Thoracic aorta (tissue), 2 donors: ENCODE measurements at regions not wholly inside any gene's neighbourhood (a gene's known extent, or its start where the extent isn't known, plus 50 kb on each side); places are given as distances from the start of the nearest gene placed in this dataset.
"Not testable (repeated sequence)": the region's sequence is repeated elsewhere in the genome, so short reads cannot be mapped to it uniquely, and the experiment has no call there.

Source experiments
- ATAC-seq: fragments of 150-250 bp; one replicate; pipeline ENCODE4 v1.8.0; 2017; ENCODE audit warnings: low read depth; ENCODE audit not compliant: insufficient number of reproducible peaks, low FRiP score
- DNase-seq: peaks from one replicate; pipeline ENCODE4 v3.0.0-alpha.2; 2020; ENCODE audit warnings: low spot score
- H3K27ac ChIP-seq, 2 donors: fragments of 200-600 bp; sonication (generic); 1 replicate in 1 of 2; 2 replicates in 1 of 2; pipeline ENCODE4 v1.5.1; 2016; ENCODE audit warnings: mild to moderate bottlenecking in 2 of 2, moderate library complexity in 2 of 2
- H3K27me3 ChIP-seq: fragments of 200-600 bp; sonication (generic); replicated peaks from 2 replicates; pipeline ENCODE4 v1.6.0; 2016; ENCODE audit warnings: mild to moderate bottlenecking; ENCODE audit not compliant: insufficient read depth
- H3K36me3 ChIP-seq: fragments of 200-600 bp; sonication (generic); one replicate; pipeline ENCODE4 v1.5.1; 2016
- H3K4me1 ChIP-seq, 2 donors: fragments of 200-600 bp; sonication (generic); 1 replicate in 1 of 2; 2 replicates in 1 of 2; pipeline versions ENCODE4 v1.5.1 to v1.6.0; 2016; ENCODE audit warnings: low read depth in 2 of 2, mild to moderate bottlenecking in 1 of 2; ENCODE audit not compliant: control insufficient read depth in 1 of 2
- H3K4me3 ChIP-seq: fragments of 200-600 bp; sonication (generic); 2 replicates; pipeline ENCODE4 v1.5.1; 2016; ENCODE audit warnings: mild to moderate bottlenecking
- H3K9me3 ChIP-seq: fragments of 200-600 bp; sonication (generic); 2 replicates; pipeline ENCODE4 v1.5.1; 2016
- TF ChIP-seq, protein P1 (sequence below): fragments of 200-600 bp; sonication (generic); IDR thresholded peaks from one replicate; pipeline ENCODE4 v1.5.1; 2019; ENCODE audit warnings: antibody characterized with exemption

DNA sequence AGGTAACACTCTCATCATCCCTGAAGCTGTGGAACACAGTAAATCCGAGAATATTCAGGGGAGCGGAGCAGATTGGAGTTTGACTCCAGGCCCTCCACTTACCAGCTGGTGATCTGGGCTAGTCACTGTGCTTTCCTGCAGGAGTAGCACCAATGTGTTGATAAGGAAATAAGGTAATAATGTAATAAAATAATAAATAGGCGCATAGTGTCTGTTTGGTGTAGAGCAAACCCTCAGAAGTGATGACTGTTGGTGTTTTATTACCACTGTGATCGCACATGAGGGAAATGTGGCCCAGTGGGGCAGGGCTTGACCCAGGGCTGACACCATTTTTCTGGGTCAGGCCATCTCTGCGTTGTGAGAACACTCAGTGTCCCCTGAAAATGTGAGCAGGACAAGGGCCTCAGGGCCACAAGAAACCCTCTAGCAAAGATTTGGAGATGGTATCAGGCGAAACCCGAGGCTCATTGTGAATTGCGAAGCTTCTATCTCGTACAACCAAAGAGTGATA is 563.9 kb upstream of the B3GAT1 start:
- H3K27ac ChIP-seq = no peak overlapping the region
- H3K4me1 ChIP-seq = no peaks in the 10 kb centered on the region
- ATAC-seq = no peak
- H3K4me3 ChIP-seq = no peak overlapping the region
- H3K9me3 ChIP-seq = no peaks in the 10 kb centered on the region
- no peaks in the 10 kb centered on the region for H3K27me3 ChIP-seq
- H3K36me3 ChIP-seq = no peaks in the 10 kb centered on the region
- no peak for DNase-seq
- TF ChIP-seq, protein P1, sequence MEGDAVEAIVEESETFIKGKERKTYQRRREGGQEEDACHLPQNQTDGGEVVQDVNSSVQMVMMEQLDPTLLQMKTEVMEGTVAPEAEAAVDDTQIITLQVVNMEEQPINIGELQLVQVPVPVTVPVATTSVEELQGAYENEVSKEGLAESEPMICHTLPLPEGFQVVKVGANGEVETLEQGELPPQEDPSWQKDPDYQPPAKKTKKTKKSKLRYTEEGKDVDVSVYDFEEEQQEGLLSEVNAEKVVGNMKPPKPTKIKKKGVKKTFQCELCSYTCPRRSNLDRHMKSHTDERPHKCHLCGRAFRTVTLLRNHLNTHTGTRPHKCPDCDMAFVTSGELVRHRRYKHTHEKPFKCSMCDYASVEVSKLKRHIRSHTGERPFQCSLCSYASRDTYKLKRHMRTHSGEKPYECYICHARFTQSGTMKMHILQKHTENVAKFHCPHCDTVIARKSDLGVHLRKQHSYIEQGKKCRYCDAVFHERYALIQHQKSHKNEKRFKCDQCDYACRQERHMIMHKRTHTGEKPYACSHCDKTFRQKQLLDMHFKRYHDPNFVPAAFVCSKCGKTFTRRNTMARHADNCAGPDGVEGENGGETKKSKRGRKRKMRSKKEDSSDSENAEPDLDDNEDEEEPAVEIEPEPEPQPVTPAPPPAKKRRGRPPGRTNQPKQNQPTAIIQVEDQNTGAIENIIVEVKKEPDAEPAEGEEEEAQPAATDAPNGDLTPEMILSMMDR = no peak

DNA sequence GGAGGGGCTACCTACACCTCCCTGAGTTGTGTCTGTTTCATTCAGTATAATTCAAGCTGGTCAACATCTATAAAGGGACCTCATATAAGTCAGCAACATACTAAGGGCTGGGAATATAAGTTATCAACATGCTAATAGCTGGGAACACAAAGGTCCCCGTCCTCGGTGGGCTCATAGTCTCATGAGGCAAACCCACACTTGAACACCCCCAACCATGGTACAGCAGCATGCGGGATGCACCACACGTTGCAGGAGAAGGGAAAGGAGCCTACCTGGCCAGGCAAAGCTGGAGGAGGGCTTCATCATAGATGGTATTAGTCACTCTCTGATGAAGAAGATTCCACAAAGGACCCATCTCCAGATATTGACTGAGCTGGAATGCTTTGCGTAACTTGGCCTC is 561.8 kb upstream of the B3GAT1 start:
- no peaks in the 10 kb centered on the region for H3K9me3 ChIP-seq
- DNase-seq (no peak), ATAC-seq (no peak)
- H3K4me3 ChIP-seq = no peak overlapping the region
- no peaks in the 10 kb centered on the region for H3K36me3 ChIP-seq
- TF ChIP-seq, protein P1 = no peak
- H3K4me1 ChIP-seq = no peaks in the 10 kb centered on the region
- no peak overlapping the region for H3K27ac ChIP-seq
- H3K27me3 ChIP-seq = no peaks in the 10 kb centered on the region

DNA sequence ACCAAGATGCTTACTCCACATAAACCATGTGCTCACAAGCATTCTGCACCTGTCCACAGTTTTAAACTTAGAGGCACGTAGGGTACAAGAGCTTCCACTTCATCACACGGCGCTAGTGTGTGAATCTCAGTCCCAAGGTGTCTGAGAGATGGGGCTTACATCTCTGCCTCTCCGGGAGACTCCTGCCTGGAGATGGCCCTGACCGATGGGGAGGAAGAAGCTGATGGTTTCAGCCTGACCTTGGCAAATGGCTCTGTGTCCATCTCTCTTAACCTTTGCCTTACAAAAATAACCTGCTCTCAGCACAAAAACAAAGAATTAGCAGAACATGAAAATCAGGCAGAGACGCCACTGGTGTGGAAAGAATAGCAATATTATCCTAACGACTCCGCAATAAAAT is 559.3 kb upstream of the B3GAT1 start:
- DNase-seq (no peak), ATAC-seq (no peak)
- Histone ChIP-seq H3K9me3 (no peaks in the 10 kb centered on the region), H3K36me3 (no peaks in the 10 kb centered on the region), H3K27ac (no peak overlapping the region), H3K27me3 (no peaks in the 10 kb centered on the region), H3K4me3 (no peak overlapping the region), H3K4me1 (no peaks in the 10 kb centered on the region)
- TF ChIP-seq, protein P1 = no peak

DNA sequence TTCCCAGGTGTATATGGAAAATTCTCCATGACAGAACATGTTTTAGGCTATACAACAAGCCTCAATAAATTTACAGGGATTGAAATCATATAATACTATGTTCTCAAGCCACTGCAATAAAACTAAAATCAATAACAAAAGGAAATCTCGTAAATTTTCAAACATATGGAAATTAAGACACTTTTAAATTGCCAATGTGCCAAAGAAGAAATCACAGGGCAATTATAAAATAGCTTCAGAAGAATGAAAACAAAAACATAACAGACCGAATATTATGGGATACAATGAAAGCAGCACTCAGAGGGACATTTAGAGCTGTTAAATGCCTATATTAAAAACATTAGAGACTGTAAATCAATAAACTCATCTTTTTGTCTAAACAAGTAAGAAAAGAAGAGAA is 555.7 kb upstream of the B3GAT1 start:
- Histone ChIP-seq H3K4me1 (no peaks in the 10 kb centered on the region), H3K9me3 (no peaks in the 10 kb centered on the region), H3K27ac (no peak overlapping the region), H3K4me3 (no peak overlapping the region), H3K27me3 (no peaks in the 10 kb centered on the region), H3K36me3 (no peaks in the 10 kb centered on the region)
- TF ChIP-seq, protein P1 = no peak
- ATAC-seq (no peak), DNase-seq (no peak)

DNA sequence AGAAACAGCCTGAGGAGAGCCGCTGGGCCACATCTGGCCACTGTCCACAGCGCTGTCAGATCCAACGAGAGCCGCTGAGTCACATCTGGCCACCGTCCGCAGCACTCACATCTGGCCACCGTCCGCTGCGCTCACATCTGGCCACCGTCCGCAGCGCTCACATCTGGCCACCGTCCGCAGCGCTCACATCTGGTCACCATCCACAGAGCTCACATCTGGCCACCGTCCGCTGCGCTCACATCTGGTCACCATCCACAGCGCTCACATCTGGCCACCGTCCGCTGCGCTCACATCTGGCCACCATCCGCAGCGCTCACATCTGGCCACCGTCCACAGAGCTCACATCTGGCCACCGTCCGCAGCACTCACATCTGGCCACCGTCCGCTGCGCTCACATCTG is 549.3 kb upstream of the B3GAT1 start:
- not testable (repeated sequence) for H3K27me3 ChIP-seq, ATAC-seq, DNase-seq, H3K9me3 ChIP-seq, H3K4me1 ChIP-seq, H3K27ac ChIP-seq, H3K36me3 ChIP-seq, H3K4me3 ChIP-seq

DNA sequence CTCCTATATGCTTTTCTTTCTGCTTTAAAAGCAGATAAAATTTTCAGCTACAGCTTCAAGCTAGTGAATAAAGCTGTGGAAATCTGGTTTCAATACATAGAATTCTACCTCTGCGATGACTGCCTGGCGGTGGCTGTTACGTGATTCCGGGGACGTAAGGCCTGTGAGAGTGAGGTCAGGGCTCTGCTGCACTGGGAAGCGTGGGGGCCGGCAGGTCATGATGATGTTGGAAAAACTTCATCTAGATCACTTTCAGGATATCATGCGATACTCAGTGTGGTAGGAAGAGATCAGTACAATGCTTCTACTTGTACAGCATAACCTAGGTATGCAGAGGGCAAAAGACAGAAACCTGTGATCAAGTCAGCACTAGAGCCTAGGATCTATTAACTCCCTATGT is 546.8 kb upstream of the B3GAT1 start:
- DNase-seq (no peak), ATAC-seq (no peak)
- no peaks in the 10 kb centered on the region for H3K9me3 ChIP-seq
- no peak overlapping the region for H3K4me3 ChIP-seq
- TF ChIP-seq, protein P1 = no peak
- no peaks in the 10 kb centered on the region for H3K36me3 ChIP-seq
- no peaks in the 10 kb centered on the region for H3K27me3 ChIP-seq
- H3K27ac ChIP-seq = no peak overlapping the region
- no peaks in the 10 kb centered on the region for H3K4me1 ChIP-seq
